ENCODE measurements at regions not wholly inside any gene's neighbourhood (a gene's known extent, or its start where the extent isn't known, plus 50 kb on each side); places are given as distances from the start of the nearest gene placed in this dataset.

GRCh38 chr16:26316683-26317464 is 625.1 kb downstream of the HS3ST4 start:
- Histone ChIP-seq H3K9me3 (ENCODE audit: control insufficient read depth in 1 of 2, insufficient read depth in 1 of 2, low read depth in 1 of 2, low read length in 2 of 2) (peaks cover 0 to 20% of the 10 kb centered on the region in 2 experiments; a peak in 2 of 4 replicates), H3K36me3 (ENCODE audit: control insufficient read depth in 1 of 2, insufficient read depth in 2 of 2, low read length in 2 of 2) (no peaks in the 10 kb centered on the region), H4K20me1 (ENCODE audit: insufficient read depth) (no peaks in the 10 kb centered on the region), H3K4me1 (ENCODE audit: control insufficient read depth in 1 of 2, insufficient read depth in 2 of 2, low read length in 2 of 2) (no peaks in the 10 kb centered on the region), H3K27me3 (ENCODE audit: insufficient read depth, low read length) (no peaks in the 10 kb centered on the region), H3K9me2 (ENCODE audit: insufficient read depth) (no peaks in the 10 kb centered on the region), H3K9ac (ENCODE audit: low read length) (no peak overlapping the region), H3K79me2 (ENCODE audit: insufficient read depth, low read length) (no peaks in the 10 kb centered on the region), H2AFZ (ENCODE audit: low read depth, low read length, poor library complexity, severe bottlenecking) (no peak overlapping the region), H3K4me3 (replicated peaks in 1 of 2; ENCODE audit: low read depth in 1 of 2, low read length in 2 of 2) (no peak overlapping the region), H3K27ac (ENCODE audit: low read depth, low read length) (no peak overlapping the region), H3K4me2 (ENCODE audit: low read length) (no peak overlapping the region)
- no TSS peak for BruUV-seq (replicated peaks)
- POLR2A ChIA-PET, result no interaction called here
- CTCF ChIA-PET, result no interaction called here
- TF ChIP-seq REST (IDR thresholded peaks at IDR 0.05; ENCODE audit: low read depth), result peak; percentile 18
- TF ChIP-seq MAX (IDR thresholded peaks at IDR 0.05), result no peak
- no peak for TF ChIP-seq CBX3 (IDR thresholded peaks at IDR 0.05; ENCODE audit: low read depth)
- DNase-seq (ENCODE audit: low read depth, low spot score) (no peak), ATAC-seq (no peak)
- intact Hi-C loops (cut with micrococcal nuclease), result no loop called here
- RAD21 ChIA-PET (ENCODE audit: low non-redundant PET in 1 of 2, low total read pairs in 2 of 2, uncharacterized antibody in 2 of 2, unreplicated experiment in 2 of 2), result no interaction called here

- CTCF ChIA-PET, result no interaction called here
- H3K27me3 ChIP-seq (ENCODE audit: insufficient read depth, low read length), result no peaks in the 10 kb centered on the region
Observed at GRCh38 chr16:26317885-26318284, 626.1 kb downstream of the HS3ST4 start.

More at GRCh38 chr16:26317885-26318284, 626.1 kb downstream of the HS3ST4 start:
- ChIA-PET POLR2A (no interaction called here), RAD21 (ENCODE audit: low non-redundant PET in 1 of 2, low total read pairs in 2 of 2, uncharacterized antibody in 2 of 2, unreplicated experiment in 2 of 2) (no interaction called here)
- H3K27ac ChIP-seq (ENCODE audit: low read depth, low read length), result no peak overlapping the region
- ATAC-seq, result no peak
- no peak for DNase-seq (ENCODE audit: low read depth, low spot score)
- no peaks in the 10 kb centered on the region for H3K9me2 ChIP-seq (ENCODE audit: insufficient read depth)
- H2AFZ ChIP-seq (ENCODE audit: low read depth, low read length, poor library complexity, severe bottlenecking), result no peak overlapping the region
- no peak for TF ChIP-seq FOSL1 (IDR thresholded peaks at IDR 0.05; ENCODE audit: low read depth)
- no peak for TF ChIP-seq EZH2 (IDR thresholded peaks at IDR 0.05)
- TF ChIP-seq SIN3A (IDR thresholded peaks at IDR 0.05; ENCODE audit: low read depth), result no peak
- no peak overlapping the region for H3K4me2 ChIP-seq (ENCODE audit: low read length)
- no TSS peak for BruUV-seq (replicated peaks)
- H3K9ac ChIP-seq (ENCODE audit: low read length), result no peak overlapping the region
- H4K20me1 ChIP-seq (ENCODE audit: insufficient read depth), result no peaks in the 10 kb centered on the region
- H3K4me3 ChIP-seq (replicated peaks in 1 of 2; ENCODE audit: low read depth in 1 of 2, low read length in 2 of 2), result no peak overlapping the region
- intact Hi-C loops (cut with micrococcal nuclease), result no loop called here
- no peaks in the 10 kb centered on the region for H3K79me2 ChIP-seq (ENCODE audit: insufficient read depth, low read length)
- H3K36me3 ChIP-seq (ENCODE audit: control insufficient read depth in 1 of 2, insufficient read depth in 2 of 2, low read length in 2 of 2), result no peaks in the 10 kb centered on the region
- H3K9me3 ChIP-seq (ENCODE audit: control insufficient read depth in 1 of 2, insufficient read depth in 1 of 2, low read depth in 1 of 2, low read length in 2 of 2), result peaks cover 0 to 15% of the 10 kb centered on the region in 2 experiments; a peak in 2 of 4 replicates
- H3K4me1 ChIP-seq (ENCODE audit: control insufficient read depth in 1 of 2, insufficient read depth in 2 of 2, low read length in 2 of 2), result no peaks in the 10 kb centered on the region
